ENCODE measurements at regions not wholly inside any gene's neighbourhood (a gene's known extent, or its start where the extent isn't known, plus 50 kb on each side); places are given as distances from the start of the nearest gene placed in this dataset.
A peak's percentile ranks its signal among the peaks of the same experiment; 100 is the strongest.

- DNase-seq: no peak
Observed at GRCh38 chr17:13405807-13406206, 195.9 kb downstream of the HS3ST3A1 start.

GRCh38 chr17:13405080-13405479 is 196.6 kb downstream of the HS3ST3A1 start:
- DNase-seq: no peak

GRCh38 chr17:13403982-13404946 is 197.5 kb downstream of the HS3ST3A1 start:
- DNase-seq: no peak

- no peak for DNase-seq
Observed at GRCh38 chr17:13400491-13400890, 201.2 kb downstream of the HS3ST3A1 start.

GRCh38 chr17:13398853-13399252 is 202.9 kb downstream of the HS3ST3A1 start:
- DNase-seq: no peak

- DNase-seq: no peak
Observed at GRCh38 chr17:13398091-13398490, 203.6 kb downstream of the HS3ST3A1 start.

GRCh38 chr17:13395862-13396261 is 205.9 kb downstream of the HS3ST3A1 start:
- DNase-seq: no peak

- DNase-seq: no peak
Observed at GRCh38 chr17:13395346-13395745, 206.4 kb downstream of the HS3ST3A1 start.

- DNase-seq: no peak
Observed at GRCh38 chr17:13393841-13394710, 207.7 kb downstream of the HS3ST3A1 start.

GRCh38 chr17:13387952-13388351 is 213.8 kb downstream of the HS3ST3A1 start:
- DNase-seq: no peak

GRCh38 chr17:13387236-13387635 is 214.5 kb downstream of the HS3ST3A1 start:
- DNase-seq: no peak

- DNase-seq: no peak
Observed at GRCh38 chr17:13385481-13385911, 216.2 kb downstream of the HS3ST3A1 start.

- no peak for DNase-seq
Observed at GRCh38 chr17:13384626-13385025, 217.1 kb downstream of the HS3ST3A1 start.

- no peak for DNase-seq
Observed at GRCh38 chr17:13378361-13378760, 223.4 kb downstream of the HS3ST3A1 start.

- DNase-seq: peak in 25 of 56 donors; percentile 2 to 61 (median 19)
Observed at GRCh38 chr17:13374203-13375143, 227.3 kb downstream of the HS3ST3A1 start.

GRCh38 chr17:13372432-13372831 is 229.3 kb downstream of the HS3ST3A1 start:
- DNase-seq: no peak

- no peak for DNase-seq
Observed at GRCh38 chr17:13367154-13367553, 234.6 kb downstream of the HS3ST3A1 start.

- DNase-seq: no peak
Observed at GRCh38 chr17:13365331-13365730, 236.4 kb downstream of the HS3ST3A1 start.

- no peak for DNase-seq
Observed at GRCh38 chr17:13363771-13364170, 238.0 kb downstream of the HS3ST3A1 start.

GRCh38 chr17:13362341-13363122 is 239.2 kb downstream of the HS3ST3A1 start:
- DNase-seq: no peak

Measured in amygdala (tissue), 56 donors.